ENCODE measurements at regions not wholly inside any gene's neighbourhood (a gene's known extent, or its start where the extent isn't known, plus 50 kb on each side); places are given as distances from the start of the nearest gene placed in this dataset.

DNA sequence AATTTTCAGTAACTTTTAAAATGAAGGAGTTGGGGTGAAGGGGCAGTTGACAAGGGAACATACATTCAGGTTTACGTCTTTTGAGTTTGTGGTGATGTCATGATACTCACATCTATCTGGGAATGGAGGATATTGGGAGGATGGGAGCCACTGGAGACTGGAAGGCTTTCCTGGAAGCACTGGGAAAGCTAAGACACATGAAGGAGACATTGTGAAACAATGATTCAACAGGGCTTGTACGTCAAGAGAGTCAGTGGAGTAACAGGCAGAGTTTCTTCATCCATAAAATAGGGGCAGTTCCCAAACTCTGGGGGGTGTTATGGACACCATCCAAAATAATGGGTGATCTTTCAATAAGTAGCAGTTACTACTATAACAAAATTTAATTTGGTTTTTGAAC is 572.8 kb downstream of the CCDC171 start:
- H3K9me3 ChIP-seq = no peaks in the 10 kb centered on the region
- no peaks in the 10 kb centered on the region for H3K27me3 ChIP-seq
- 47 to 83% methylated on average over 2 of the region's 2 CpGs for WGBS, 2 donors
- H3K4me1 ChIP-seq = no peaks in the 10 kb centered on the region
- no peak overlapping the region for H3K4me3 ChIP-seq
- TF ChIP-seq, protein P1, sequence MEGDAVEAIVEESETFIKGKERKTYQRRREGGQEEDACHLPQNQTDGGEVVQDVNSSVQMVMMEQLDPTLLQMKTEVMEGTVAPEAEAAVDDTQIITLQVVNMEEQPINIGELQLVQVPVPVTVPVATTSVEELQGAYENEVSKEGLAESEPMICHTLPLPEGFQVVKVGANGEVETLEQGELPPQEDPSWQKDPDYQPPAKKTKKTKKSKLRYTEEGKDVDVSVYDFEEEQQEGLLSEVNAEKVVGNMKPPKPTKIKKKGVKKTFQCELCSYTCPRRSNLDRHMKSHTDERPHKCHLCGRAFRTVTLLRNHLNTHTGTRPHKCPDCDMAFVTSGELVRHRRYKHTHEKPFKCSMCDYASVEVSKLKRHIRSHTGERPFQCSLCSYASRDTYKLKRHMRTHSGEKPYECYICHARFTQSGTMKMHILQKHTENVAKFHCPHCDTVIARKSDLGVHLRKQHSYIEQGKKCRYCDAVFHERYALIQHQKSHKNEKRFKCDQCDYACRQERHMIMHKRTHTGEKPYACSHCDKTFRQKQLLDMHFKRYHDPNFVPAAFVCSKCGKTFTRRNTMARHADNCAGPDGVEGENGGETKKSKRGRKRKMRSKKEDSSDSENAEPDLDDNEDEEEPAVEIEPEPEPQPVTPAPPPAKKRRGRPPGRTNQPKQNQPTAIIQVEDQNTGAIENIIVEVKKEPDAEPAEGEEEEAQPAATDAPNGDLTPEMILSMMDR (IDR thresholded peaks at IDR 0.05) = no peak
- TF ChIP-seq POLR2A (IDR thresholded peaks at IDR 0.05) = no peak
- H3K36me3 ChIP-seq = no peaks in the 10 kb centered on the region
- no peak for DNase-seq
- intact Hi-C loops (cut with DNase I) = no loop called here
- H3K27ac ChIP-seq = no peak overlapping the region

DNA sequence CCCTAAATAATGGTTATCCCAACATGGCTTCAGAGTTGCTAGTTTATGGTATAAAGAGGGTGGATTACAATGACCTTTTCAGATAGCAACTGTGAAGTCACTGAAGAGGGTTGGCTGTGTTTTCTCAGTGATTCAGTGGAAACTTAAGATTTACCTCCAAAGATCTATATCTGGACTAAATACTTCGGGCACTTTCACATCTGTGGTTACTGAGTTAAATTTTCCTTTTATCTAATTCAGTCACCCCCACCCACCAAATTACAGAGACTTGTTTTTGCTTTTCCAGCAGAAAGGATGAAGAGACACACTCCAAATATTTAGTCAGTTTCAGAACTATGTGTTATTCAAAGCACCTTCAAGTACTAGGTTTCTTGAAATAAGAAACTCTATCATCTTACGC is 573.2 kb downstream of the CCDC171 start:
- no peak for TF ChIP-seq POLR2A (IDR thresholded peaks at IDR 0.05)
- TF ChIP-seq, protein P1 (IDR thresholded peaks at IDR 0.05) = no peak

GRCh38 chr9:16128003-16128402 is 575.2 kb downstream of the CCDC171 start:
- Histone ChIP-seq H3K4me3 (no peak overlapping the region), H3K9me3 (no peaks in the 10 kb centered on the region), H3K4me1 (no peaks in the 10 kb centered on the region), H3K27me3 (no peaks in the 10 kb centered on the region), H3K27ac (no peak overlapping the region), H3K36me3 (no peaks in the 10 kb centered on the region)
- WGBS, 2 donors = 85 to 96% methylated on average over 6 of the region's 6 CpGs
- intact Hi-C loops (cut with DNase I) = no loop called here
- DNase-seq = no peak
- TF ChIP-seq, protein P1 (IDR thresholded peaks at IDR 0.05) = no peak
- TF ChIP-seq POLR2A (IDR thresholded peaks at IDR 0.05) = no peak

More for the DNA sequence above, 573.2 kb downstream of the CCDC171 start:
- DNase-seq = no peak
- H3K36me3 ChIP-seq = no peaks in the 10 kb centered on the region
- H3K27ac ChIP-seq = no peak overlapping the region
- H3K4me1 ChIP-seq = no peaks in the 10 kb centered on the region
- H3K9me3 ChIP-seq = no peaks in the 10 kb centered on the region
- no peaks in the 10 kb centered on the region for H3K27me3 ChIP-seq
- no peak overlapping the region for H3K4me3 ChIP-seq
- intact Hi-C loops (cut with DNase I) = no loop called here
- WGBS, 2 donors = 60 to 83% methylated on average over 2 of the region's 2 CpGs

DNA sequence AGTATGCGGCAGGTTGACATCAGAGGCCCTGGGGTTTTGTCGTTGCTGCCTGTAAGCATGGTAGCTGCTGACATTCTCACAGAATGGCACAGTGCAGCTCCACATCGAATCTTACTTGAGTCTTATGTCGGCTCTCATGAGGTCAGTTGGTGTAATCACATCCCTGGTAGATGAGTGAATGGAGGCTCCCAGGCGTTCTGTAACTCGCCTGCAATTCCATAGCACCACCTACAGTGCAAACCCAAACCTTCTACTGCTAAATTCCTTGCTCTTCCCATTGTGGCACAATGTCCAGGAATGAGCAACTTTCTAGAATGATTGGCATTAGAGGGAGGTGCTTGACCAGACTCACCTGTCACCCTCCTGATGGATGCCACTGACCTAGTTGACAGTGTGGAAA is 578.4 kb downstream of the CCDC171 start:
- Histone ChIP-seq H3K9me3 (no peaks in the 10 kb centered on the region), H3K4me3 (no peak overlapping the region), H3K27me3 (no peaks in the 10 kb centered on the region), H3K4me1 (peaks cover 0 to 6% (median 2%) of the 10 kb centered on the region in 3 donors), H3K36me3 (no peaks in the 10 kb centered on the region), H3K27ac (no peak overlapping the region)
- no peak for DNase-seq
- WGBS, 2 donors = 76% methylated on average over 5 to 6 of the region's 6 CpGs
- TF ChIP-seq POLR2A (IDR thresholded peaks at IDR 0.05) = no peak
- TF ChIP-seq, protein P1 (IDR thresholded peaks at IDR 0.05) = peak in 1 of 6 experiments; percentile 5
- intact Hi-C loops (cut with DNase I) = no loop called here

- Histone ChIP-seq H3K9me3 (no peaks in the 10 kb centered on the region), H3K36me3 (no peaks in the 10 kb centered on the region), H3K27me3 (no peaks in the 10 kb centered on the region), H3K4me3 (no peak overlapping the region), H3K4me1 (peaks cover 0 to 7% (median 2%) of the 10 kb centered on the region in 3 donors), H3K27ac (no peak overlapping the region)
- DNase-seq = no peak
- WGBS, 2 donors = 84 to 86% methylated on average over 6 of the region's 6 CpGs
- no peak for TF ChIP-seq POLR2A (IDR thresholded peaks at IDR 0.05)
- TF ChIP-seq, protein P1 (IDR thresholded peaks at IDR 0.05) = no peak
- intact Hi-C loops (cut with DNase I) = no loop called here
Observed at GRCh38 chr9:16132513-16132912, 579.7 kb downstream of the CCDC171 start.

Data from esophagus squamous epithelium (tissue), 5 donors.